ENCODE measurements at regions not wholly inside any gene's neighbourhood (a gene's known extent, or its start where the extent isn't known, plus 50 kb on each side); places are given as distances from the start of the nearest gene placed in this dataset.
"Not testable (repeated sequence)": the region's sequence is repeated elsewhere in the genome, so short reads cannot be mapped to it uniquely, and the experiment has no call there.

- H3K27me3 ChIP-seq (ENCODE audit: insufficient read depth, low read length); H3K4me3 ChIP-seq (ENCODE audit: low read length); H3K9me3 ChIP-seq (ENCODE audit: insufficient read depth, low read depth, low read length); H3K36me3 ChIP-seq (ENCODE audit: insufficient read depth, low read length); H3K27ac ChIP-seq (ENCODE audit: low read depth, low read length); H3K4me1 ChIP-seq (ENCODE audit: insufficient read depth, low read length); H3K9ac ChIP-seq (ENCODE audit: low read depth, low read length): not testable (repeated sequence)
- 87% methylated on average over 24 of the region's 24 CpGs for WGBS
These were observed 120.2 kb downstream of the IGLL1 start for GRCh38 chr22:23459645-23460516.

DNA sequence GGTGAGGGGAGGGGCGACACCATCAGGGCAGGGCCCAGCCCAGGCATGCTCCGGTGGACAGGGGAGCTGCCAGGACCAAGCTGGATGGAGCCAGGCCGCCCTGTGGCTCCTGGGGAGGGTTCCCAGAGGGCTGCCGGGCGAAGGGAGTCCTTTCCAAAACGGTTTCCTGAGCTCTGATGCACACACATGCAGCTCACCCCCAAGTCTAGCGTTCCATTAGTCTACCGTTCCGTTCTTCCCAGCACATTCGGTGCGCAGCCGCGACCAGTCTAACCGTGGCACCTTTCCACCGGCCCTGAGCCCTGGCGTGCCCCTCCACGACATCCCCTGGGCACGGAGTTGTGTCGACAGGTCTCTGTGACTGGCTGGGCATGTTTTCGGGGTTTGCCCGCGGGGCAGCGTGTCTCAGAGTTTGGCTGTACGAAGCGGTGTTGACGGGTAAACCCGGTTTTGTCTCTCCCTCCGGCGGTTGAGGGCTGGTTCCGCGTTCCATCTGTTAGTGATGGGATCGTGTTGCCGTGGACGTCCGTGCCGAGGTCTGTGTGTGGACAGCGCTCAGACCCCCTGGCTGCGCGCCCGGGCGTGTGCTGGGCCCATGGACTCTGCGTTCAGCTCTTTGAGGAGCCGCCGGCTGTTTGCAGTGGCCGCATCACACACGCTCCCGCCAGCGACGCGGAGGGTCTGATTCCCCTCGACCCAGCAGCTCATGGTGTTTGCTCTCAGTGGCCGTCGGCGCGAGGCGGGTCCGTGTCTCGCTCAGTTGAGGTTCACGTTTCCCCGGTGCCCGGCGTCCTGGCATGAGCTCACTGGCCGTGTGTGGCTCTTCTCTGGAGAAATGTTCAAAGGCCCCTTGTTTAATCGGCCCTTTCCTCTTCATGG lies 121.2 kb downstream of the IGLL1 start:
- Histone ChIP-seq H3K27ac (ENCODE audit: low read depth, low read length) (no peak overlapping the region), H3K9ac (ENCODE audit: low read depth, low read length) (no peak overlapping the region), H3K4me3 (ENCODE audit: low read length) (no peak overlapping the region), H3K36me3 (ENCODE audit: insufficient read depth, low read length) (no peaks in the 10 kb centered on the region), H3K27me3 (ENCODE audit: insufficient read depth, low read length) (no peaks in the 10 kb centered on the region), H3K9me3 (ENCODE audit: insufficient read depth, low read depth, low read length) (no peaks in the 10 kb centered on the region), H3K4me1 (ENCODE audit: insufficient read depth, low read length) (no peaks in the 10 kb centered on the region)
- 95% methylated on average over 64 of the region's 64 CpGs for WGBS

DNA sequence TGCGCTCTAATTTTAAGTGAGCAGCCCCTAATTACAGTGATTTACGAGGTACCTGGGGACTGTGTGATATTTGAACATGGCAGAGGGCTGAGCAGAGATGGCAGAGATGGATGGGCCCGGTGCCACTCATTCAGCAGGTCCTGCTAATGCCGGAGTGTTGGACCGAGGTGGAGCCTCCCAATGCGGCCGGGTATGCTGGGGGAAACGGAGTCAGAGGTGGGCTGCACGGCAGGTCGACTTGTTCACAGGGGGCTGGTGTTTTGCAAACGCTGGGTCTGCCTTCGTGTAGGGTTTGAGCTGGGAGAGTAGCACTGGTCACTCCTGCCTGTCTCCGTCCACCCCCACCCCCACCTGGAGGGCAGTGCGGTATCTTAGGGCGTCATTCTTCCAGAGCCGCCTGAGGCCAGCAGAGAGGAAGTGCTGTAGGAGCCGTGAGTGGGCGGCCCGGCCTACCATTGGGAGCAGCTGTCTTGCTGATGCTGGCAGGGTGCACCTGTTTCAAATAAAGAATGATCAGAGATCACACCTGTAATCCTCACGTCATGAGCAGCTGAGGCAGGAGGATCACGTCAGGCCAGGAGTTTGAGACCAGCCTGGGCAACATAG lies 122.6 kb downstream of the IGLL1 start:
- no peak overlapping the region for H3K27ac ChIP-seq (ENCODE audit: low read depth, low read length)

DNA sequence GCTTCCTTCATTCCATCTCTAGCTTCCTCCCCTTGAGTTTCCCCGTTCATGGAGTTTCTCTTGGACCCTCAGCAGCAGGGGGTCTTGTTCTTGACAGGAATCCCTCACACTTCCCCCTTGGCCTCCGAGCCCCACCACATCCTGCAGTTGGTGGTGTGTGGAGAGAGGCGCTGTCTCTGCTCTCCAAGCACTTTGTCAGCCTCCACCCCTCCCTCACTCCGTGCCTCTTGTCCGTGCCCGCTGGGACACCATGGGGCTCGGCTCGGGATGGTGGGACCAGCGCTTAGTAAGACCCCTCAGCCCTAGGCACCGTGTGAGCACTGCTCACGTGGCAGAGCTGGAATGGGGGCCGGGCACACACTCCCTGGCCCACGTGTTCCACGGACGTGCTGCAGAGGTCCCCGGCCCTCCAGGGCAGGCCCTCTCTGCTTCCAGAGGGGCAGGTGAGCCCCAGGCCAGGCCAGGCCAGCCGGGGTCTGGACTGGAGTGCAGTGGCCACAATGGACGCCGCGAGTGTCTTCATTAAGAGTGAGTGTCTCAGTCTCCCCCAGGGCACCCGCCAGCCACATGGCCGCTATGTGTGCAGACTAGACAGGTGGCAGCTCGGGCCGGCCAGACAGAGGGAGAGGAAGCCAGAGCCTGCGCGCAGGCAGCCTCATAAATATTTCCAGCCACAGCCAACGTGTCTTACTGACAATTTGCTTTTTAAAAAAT lies 123.3 kb downstream of the IGLL1 start:
- H3K36me3 ChIP-seq (ENCODE audit: insufficient read depth, low read length); H3K27ac ChIP-seq (ENCODE audit: low read depth, low read length); H3K27me3 ChIP-seq (ENCODE audit: insufficient read depth, low read length); H3K9ac ChIP-seq (ENCODE audit: low read depth, low read length); H3K4me3 ChIP-seq (ENCODE audit: low read length); H3K4me1 ChIP-seq (ENCODE audit: insufficient read depth, low read length); H3K9me3 ChIP-seq (ENCODE audit: insufficient read depth, low read depth, low read length): not testable (repeated sequence)
- 89% methylated on average over 26 of the region's 27 CpGs for WGBS

More for the DNA sequence above, 122.6 kb downstream of the IGLL1 start:
- no peaks in the 10 kb centered on the region for H3K27me3 ChIP-seq (ENCODE audit: insufficient read depth, low read length)
- no peaks in the 10 kb centered on the region for H3K36me3 ChIP-seq (ENCODE audit: insufficient read depth, low read length)
- H3K9me3 ChIP-seq (ENCODE audit: insufficient read depth, low read depth, low read length): no peaks in the 10 kb centered on the region
- no peaks in the 10 kb centered on the region for H3K4me1 ChIP-seq (ENCODE audit: insufficient read depth, low read length)
- H3K9ac ChIP-seq (ENCODE audit: low read depth, low read length): no peak overlapping the region
- 90% methylated on average over 21 of the region's 21 CpGs for WGBS
- H3K4me3 ChIP-seq (ENCODE audit: low read length): no peak overlapping the region

DNA sequence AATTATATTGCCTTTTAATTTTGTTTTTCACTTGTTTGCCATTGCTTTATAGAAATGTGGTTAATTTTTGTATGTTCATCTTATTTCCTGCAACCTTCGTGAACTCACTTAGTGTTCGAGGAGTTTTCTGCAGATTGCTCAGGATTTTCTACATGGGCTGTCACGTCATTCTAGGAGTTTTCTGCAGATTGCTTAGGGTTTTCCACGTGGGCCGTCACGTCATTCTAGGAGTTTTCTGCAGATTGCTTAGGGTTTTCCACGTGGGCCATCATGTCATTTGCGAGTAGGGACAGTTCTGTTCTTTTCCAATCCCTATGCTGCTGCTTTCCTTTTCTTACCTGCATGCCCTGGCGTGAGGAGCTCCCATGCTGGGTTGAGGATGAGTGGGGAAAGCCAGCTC lies 125.7 kb downstream of the IGLL1 start:
- not testable (repeated sequence) for H3K4me3 ChIP-seq (ENCODE audit: low read length); H3K9me3 ChIP-seq (ENCODE audit: insufficient read depth, low read depth, low read length); H3K27ac ChIP-seq (ENCODE audit: low read depth, low read length); H3K4me1 ChIP-seq (ENCODE audit: insufficient read depth, low read length); H3K9ac ChIP-seq (ENCODE audit: low read depth, low read length); H3K36me3 ChIP-seq (ENCODE audit: insufficient read depth, low read length); H3K27me3 ChIP-seq (ENCODE audit: insufficient read depth, low read length)
- WGBS: 77% methylated on average over 8 of the region's 9 CpGs

DNA sequence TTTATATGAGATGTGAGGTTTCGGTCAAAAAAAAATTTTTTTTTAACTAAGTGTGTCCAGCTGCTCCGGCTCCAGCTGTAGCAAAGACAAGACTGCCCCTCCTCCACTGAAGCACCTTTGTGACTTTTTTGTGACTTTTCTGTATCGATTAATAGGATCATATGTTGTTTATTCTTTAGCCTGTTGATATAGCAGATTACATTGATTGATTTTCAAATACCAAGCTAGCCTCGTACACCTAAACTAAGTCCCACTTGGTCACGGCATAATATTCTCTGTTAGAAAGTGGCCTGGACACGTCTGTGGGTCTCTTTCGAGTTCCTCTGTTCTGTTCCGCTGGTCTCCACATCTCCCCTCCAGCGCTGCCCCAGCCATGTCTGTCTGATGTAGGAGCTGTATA lies 126.8 kb downstream of the IGLL1 start:
- H3K9me3 ChIP-seq (ENCODE audit: insufficient read depth, low read depth, low read length): no peaks in the 10 kb centered on the region
- H3K27me3 ChIP-seq (ENCODE audit: insufficient read depth, low read length): no peaks in the 10 kb centered on the region
- WGBS: 95% methylated on average over 9 of the region's 9 CpGs
- no peak overlapping the region for H3K27ac ChIP-seq (ENCODE audit: low read depth, low read length)
- no peaks in the 10 kb centered on the region for H3K4me1 ChIP-seq (ENCODE audit: insufficient read depth, low read length)
- no peak overlapping the region for H3K4me3 ChIP-seq (ENCODE audit: low read length)
- H3K36me3 ChIP-seq (ENCODE audit: insufficient read depth, low read length): no peaks in the 10 kb centered on the region
- H3K9ac ChIP-seq (ENCODE audit: low read depth, low read length): no peak overlapping the region

DNA sequence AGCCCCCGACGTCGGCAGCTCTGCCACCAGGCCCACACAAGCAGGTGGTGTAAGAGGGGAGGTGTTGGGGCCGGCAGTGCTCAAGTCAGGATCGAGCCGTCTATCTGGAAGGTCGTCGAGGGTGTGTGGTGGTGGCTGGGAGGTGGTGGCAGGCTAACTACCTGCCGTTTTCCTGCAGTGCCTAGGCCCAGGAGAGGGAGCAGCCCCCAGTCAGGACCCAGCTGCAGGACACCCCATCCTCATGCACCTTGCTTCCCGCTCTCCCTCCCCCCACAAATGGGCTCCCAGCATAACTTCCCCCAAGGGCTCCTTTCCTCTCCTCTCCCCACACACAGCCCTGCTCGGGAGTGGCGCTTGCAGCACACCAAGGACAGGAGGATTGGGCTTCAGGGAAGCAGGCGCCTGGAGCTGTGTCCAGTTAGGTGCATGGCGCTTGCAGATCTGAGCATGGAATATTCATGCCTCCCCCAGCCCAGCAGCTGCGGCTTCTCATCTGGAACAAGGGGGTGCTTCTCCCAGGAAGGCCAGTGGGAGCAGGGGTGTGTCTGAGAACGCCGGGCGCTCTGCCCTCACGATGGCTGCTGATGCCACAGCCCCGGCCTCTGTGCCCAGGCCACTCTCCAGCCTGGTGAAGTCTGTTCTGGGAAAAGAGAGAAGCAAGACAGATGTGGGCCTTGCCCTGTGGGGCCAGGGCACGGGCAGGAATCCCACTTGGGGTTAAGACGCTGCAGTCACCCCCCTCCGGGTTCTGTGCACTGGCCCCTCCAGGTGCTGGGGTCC lies 127.7 kb downstream of the IGLL1 start:
- Histone ChIP-seq H3K36me3 (ENCODE audit: insufficient read depth, low read length) (no peaks in the 10 kb centered on the region), H3K9ac (ENCODE audit: low read depth, low read length) (no peak overlapping the region), H3K27ac (ENCODE audit: low read depth, low read length) (no peak overlapping the region), H3K27me3 (ENCODE audit: insufficient read depth, low read length) (no peaks in the 10 kb centered on the region), H3K4me3 (ENCODE audit: low read length) (no peak overlapping the region), H3K4me1 (ENCODE audit: insufficient read depth, low read length) (no peaks in the 10 kb centered on the region), H3K9me3 (ENCODE audit: insufficient read depth, low read depth, low read length) (no peaks in the 10 kb centered on the region)
- WGBS: 89% methylated on average over 23 of the region's 23 CpGs

- H3K36me3 ChIP-seq (ENCODE audit: insufficient read depth, low read length); H3K27me3 ChIP-seq (ENCODE audit: insufficient read depth, low read length); H3K27ac ChIP-seq (ENCODE audit: low read depth, low read length); H3K9me3 ChIP-seq (ENCODE audit: insufficient read depth, low read depth, low read length); H3K4me3 ChIP-seq (ENCODE audit: low read length); H3K9ac ChIP-seq (ENCODE audit: low read depth, low read length); H3K4me1 ChIP-seq (ENCODE audit: insufficient read depth, low read length): not testable (repeated sequence)
- 82% methylated on average over 30 of the region's 30 CpGs for WGBS
These were observed 128.4 kb downstream of the IGLL1 start for GRCh38 chr22:23451452-23452230.

GRCh38 chr22:23450821-23451220 lies 129.3 kb downstream of the IGLL1 start:
- not testable (repeated sequence) for H3K27ac ChIP-seq (ENCODE audit: low read depth, low read length); H3K27me3 ChIP-seq (ENCODE audit: insufficient read depth, low read length)
- 94% methylated on average over 15 of the region's 15 CpGs for WGBS

DNA sequence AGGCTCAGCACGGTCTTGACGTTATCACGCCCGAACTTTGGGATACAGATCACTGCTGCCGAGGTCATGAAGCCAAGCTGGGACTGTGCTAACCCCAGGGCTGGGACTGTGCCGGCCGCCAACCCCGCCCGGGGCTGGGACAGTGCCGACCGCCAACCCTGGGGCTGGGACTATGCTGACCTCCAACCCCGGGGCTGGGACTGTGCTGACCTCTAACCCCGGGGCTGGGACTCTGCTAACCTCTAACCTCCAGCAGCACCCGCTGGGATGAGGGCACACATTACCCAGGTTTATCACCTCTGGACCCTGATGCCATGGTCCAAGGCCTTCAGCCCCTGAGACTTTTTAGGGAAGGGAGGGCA lies 129.7 kb downstream of the IGLL1 start:
- WGBS: 94% methylated on average over 14 of the region's 14 CpGs
- Histone ChIP-seq H3K4me3 (ENCODE audit: low read length) (no peak overlapping the region), H3K4me1 (ENCODE audit: insufficient read depth, low read length) (no peaks in the 10 kb centered on the region), H3K9ac (ENCODE audit: low read depth, low read length) (no peak overlapping the region), H3K9me3 (ENCODE audit: insufficient read depth, low read depth, low read length) (peaks cover 3% of the 10 kb centered on the region; the same call in 1 of the 2 replicates), H3K27me3 (ENCODE audit: insufficient read depth, low read length) (no peaks in the 10 kb centered on the region), H3K27ac (ENCODE audit: low read depth, low read length) (no peak overlapping the region), H3K36me3 (ENCODE audit: insufficient read depth, low read length) (no peaks in the 10 kb centered on the region)

More at GRCh38 chr22:23450821-23451220, 129.3 kb downstream of the IGLL1 start:
- not testable (repeated sequence) for H3K4me1 ChIP-seq (ENCODE audit: insufficient read depth, low read length); H3K4me3 ChIP-seq (ENCODE audit: low read length); H3K9ac ChIP-seq (ENCODE audit: low read depth, low read length); H3K36me3 ChIP-seq (ENCODE audit: insufficient read depth, low read length); H3K9me3 ChIP-seq (ENCODE audit: insufficient read depth, low read depth, low read length)
